ENCODE measurements at regions not wholly inside any gene's neighbourhood (a gene's known extent, or its start where the extent isn't known, plus 50 kb on each side); places are given as distances from the start of the nearest gene placed in this dataset.
"Not testable (repeated sequence)": the region's sequence is repeated elsewhere in the genome, so short reads cannot be mapped to it uniquely, and the experiment has no call there.

GRCh38 chr5:163350083-163350482 is 87.3 kb upstream of the CCNG1 start:
- Histone ChIP-seq H3K9me1 (ENCODE audit: control insufficient read depth, extremely low read depth, insufficient read depth, low read length) (no peaks in the 10 kb centered on the region), H3K9me3 (ENCODE audit: control insufficient read depth, low read depth, low read length) (no peaks in the 10 kb centered on the region), H2AFZ (ENCODE audit: control insufficient read depth, low read length) (no peak overlapping the region), H3K27ac (ENCODE audit: control insufficient read depth, insufficient read depth, low read length) (no peak overlapping the region), H4K20me1 (ENCODE audit: control insufficient read depth, extremely low read depth, insufficient read depth, low read length) (no peaks in the 10 kb centered on the region), H3K36me3 (ENCODE audit: control insufficient read depth in 2 of 2, extremely low read depth in 1 of 2, insufficient read depth in 2 of 2, low read length in 2 of 2) (no peaks in the 10 kb centered on the region), H3K79me2 (ENCODE audit: control insufficient read depth, insufficient read depth, low read length) (no peaks in the 10 kb centered on the region), H3K4me3 (ENCODE audit: control insufficient read depth in 2 of 3, extremely low read depth in 1 of 3, insufficient read depth in 2 of 3, low read depth in 1 of 3, low read length in 3 of 3) (no peak overlapping the region), H3K9ac (ENCODE audit: control insufficient read depth, extremely low read depth, insufficient read depth, low read length) (no peak overlapping the region), H3K27me3 (ENCODE audit: control insufficient read depth, extremely low read depth, insufficient read depth, low read length) (no peaks in the 10 kb centered on the region), H3K4me1 (ENCODE audit: control insufficient read depth, extremely low read depth, insufficient read depth, low read length) (no peaks in the 10 kb centered on the region), H3K4me2 (ENCODE audit: control insufficient read depth, extremely low read depth, insufficient read depth, low read depth, low read length) (no peak overlapping the region)
- TF ChIP-seq EZH2 (IDR thresholded peaks at IDR 0.05; ENCODE audit: low read length) = no peak
- peak in 2 of 3 experiments; percentile 8 to 14 for TF ChIP-seq CTCF (optimal IDR thresholded peaks at IDR 0.05 in 1 of 3, IDR thresholded peaks at IDR 0.05 in 1 of 3, conservative IDR thresholded peaks at IDR 0.05 in 1 of 3; ENCODE audit: extremely low read depth in 1 of 3, insufficient read depth in 2 of 3, low read length in 3 of 3)
- DNase-seq (ENCODE audit: low read depth, low spot score) = no peak
- dilution Hi-C loops (cut with MboI; ENCODE audit: extremely low pct_ligation_motif_present, low sequenced_read_pairs) = no loop called here
- no peak for FAIRE-seq

GRCh38 chr5:163352531-163352930 is 84.9 kb upstream of the CCNG1 start:
- H3K9ac ChIP-seq (ENCODE audit: control insufficient read depth, extremely low read depth, insufficient read depth, low read length) = no peak overlapping the region
- no peaks in the 10 kb centered on the region for H3K36me3 ChIP-seq (ENCODE audit: control insufficient read depth in 2 of 2, extremely low read depth in 1 of 2, insufficient read depth in 2 of 2, low read length in 2 of 2)
- H3K27ac ChIP-seq (ENCODE audit: control insufficient read depth, insufficient read depth, low read length) = no peak overlapping the region
- H3K4me1 ChIP-seq (ENCODE audit: control insufficient read depth, extremely low read depth, insufficient read depth, low read length) = no peaks in the 10 kb centered on the region
- H3K27me3 ChIP-seq (ENCODE audit: control insufficient read depth, extremely low read depth, insufficient read depth, low read length) = no peaks in the 10 kb centered on the region
- no peaks in the 10 kb centered on the region for H3K9me1 ChIP-seq (ENCODE audit: control insufficient read depth, extremely low read depth, insufficient read depth, low read length)
- FAIRE-seq = no peak
- H3K79me2 ChIP-seq (ENCODE audit: control insufficient read depth, insufficient read depth, low read length) = no peaks in the 10 kb centered on the region
- no peak for TF ChIP-seq EZH2 (IDR thresholded peaks at IDR 0.05; ENCODE audit: low read length)
- no peak overlapping the region for H2AFZ ChIP-seq (ENCODE audit: control insufficient read depth, low read length)
- no peaks in the 10 kb centered on the region for H4K20me1 ChIP-seq (ENCODE audit: control insufficient read depth, extremely low read depth, insufficient read depth, low read length)
- no peaks in the 10 kb centered on the region for H3K9me3 ChIP-seq (ENCODE audit: control insufficient read depth, low read depth, low read length)
- dilution Hi-C loops (cut with MboI; ENCODE audit: extremely low pct_ligation_motif_present, low sequenced_read_pairs) = no loop called here
- no peak overlapping the region for H3K4me3 ChIP-seq (ENCODE audit: control insufficient read depth in 2 of 3, extremely low read depth in 1 of 3, insufficient read depth in 2 of 3, low read depth in 1 of 3, low read length in 3 of 3)
- H3K4me2 ChIP-seq (ENCODE audit: control insufficient read depth, extremely low read depth, insufficient read depth, low read depth, low read length) = no peak overlapping the region
- no peak for DNase-seq (ENCODE audit: low read depth, low spot score)

- FAIRE-seq; H4K20me1 ChIP-seq (ENCODE audit: control insufficient read depth, extremely low read depth, insufficient read depth, low read length); H3K79me2 ChIP-seq (ENCODE audit: control insufficient read depth, insufficient read depth, low read length); H3K4me2 ChIP-seq (ENCODE audit: control insufficient read depth, extremely low read depth, insufficient read depth, low read depth, low read length); dilution Hi-C loops (cut with MboI; ENCODE audit: extremely low pct_ligation_motif_present, low sequenced_read_pairs); H3K27ac ChIP-seq (ENCODE audit: control insufficient read depth, insufficient read depth, low read length); H3K9ac ChIP-seq (ENCODE audit: control insufficient read depth, extremely low read depth, insufficient read depth, low read length); H2AFZ ChIP-seq (ENCODE audit: control insufficient read depth, low read length); H3K27me3 ChIP-seq (ENCODE audit: control insufficient read depth, extremely low read depth, insufficient read depth, low read length); DNase-seq (ENCODE audit: low read depth, low spot score); H3K9me3 ChIP-seq (ENCODE audit: control insufficient read depth, low read depth, low read length); H3K4me1 ChIP-seq (ENCODE audit: control insufficient read depth, extremely low read depth, insufficient read depth, low read length); H3K4me3 ChIP-seq (ENCODE audit: control insufficient read depth in 2 of 3, extremely low read depth in 1 of 3, insufficient read depth in 2 of 3, low read depth in 1 of 3, low read length in 3 of 3); H3K36me3 ChIP-seq (ENCODE audit: control insufficient read depth in 2 of 2, extremely low read depth in 1 of 2, insufficient read depth in 2 of 2, low read length in 2 of 2); H3K9me1 ChIP-seq (ENCODE audit: control insufficient read depth, extremely low read depth, insufficient read depth, low read length): not testable (repeated sequence)
Observed at GRCh38 chr5:163355811-163356210, 81.6 kb upstream of the CCNG1 start.

Measured in keratinocyte (primary cell).